K562 (cell line): ENCODE measurements at regions not wholly inside any gene's neighbourhood (a gene's known extent, or its start where the extent isn't known, plus 50 kb on each side); places are given as distances from the start of the nearest gene placed in this dataset.
A peak's percentile ranks its signal among the peaks of the same experiment; 100 is the strongest.

Experiments used
- ATAC-seq: fragments of 200-7000 bp; cut with Tn5 transposase; 3 replicates; pipeline ENCODE4 v1.9.1; 2020; ENCODE audit warnings: moderate library complexity
- BruUV-seq: library from RNA; stranded (reverse); fragments of 400-500 nt; replicated peaks from 2 replicates; lab custom pipeline; 2021; lab: Mats Ljungman, UMichigan
- CTCF ChIA-PET: fragments of 300-600 bp; formaldehyde crosslinking; extraction: SDS; loops from one replicate; lab custom pipeline; 2021; ENCODE audit warnings: low intra/inter-chr PET ratio; lab: Yijun Ruan, JAX
- POLR2A ChIA-PET: fragments of 300-600, 350-650 bp; sonication (Branson Sonifier 250); formaldehyde crosslinking; extraction: SDS; loops from one replicate; lab custom pipeline; 2021; ENCODE audit warnings: antibody characterized with exemption, inconsistent platforms; lab: Yijun Ruan, JAX
- DNase-seq, 4 experiments: peaks; one replicate each; pipeline versions ENCODE4 v3.0.0 to v3.0.0-alpha.2; 2011 to 2018; ENCODE audit warnings: low spot score in 3 of 4, mixed read lengths in 3 of 4; ENCODE audit errors: extremely low read depth in 1 of 4
- FAIRE-seq: peaks from 2 replicates; lab custom pipeline; 2011; peaks lifted over from hg19 to GRCh38; lab: Jason Lieb, UNC
- H2AFZ ChIP-seq: 2 replicates; pipeline ENCODE4 v1.6.0; 2011; ENCODE audit warnings: low read depth, low read length, control low read depth, inconsistent platforms
- H3K27ac ChIP-seq: fragments of 200-600 bp; 3 replicates; pipeline ENCODE4 v1.8.0; 2011; ENCODE audit warnings: low read depth, mild to moderate bottlenecking, control low read depth, inconsistent platforms, low read length, moderate library complexity, mixed read lengths; ENCODE audit errors: extremely low read depth
- H3K27me3 ChIP-seq, 2 experiments: fragments of 300-600 bp in 1 of 2; 2 replicates in 1 of 2; 3 replicates in 1 of 2; pipeline versions ENCODE4 v1.6.0 to v1.8.0; 2011; ENCODE audit warnings: inconsistent platforms in 2 of 2, low read length in 2 of 2, mild to moderate bottlenecking in 1 of 2, mixed read lengths in 1 of 2, moderate library complexity in 1 of 2; ENCODE audit not compliant: control insufficient read depth in 2 of 2, insufficient read depth in 2 of 2
- H3K36me3 ChIP-seq: fragments of 300-600 bp; 3 replicates; pipeline ENCODE4 v1.8.0; 2011; ENCODE audit warnings: mild to moderate bottlenecking, low read length, inconsistent platforms; ENCODE audit not compliant: control insufficient read depth, insufficient read depth
- H3K4me1 ChIP-seq, 2 experiments: fragments of 200-600 bp in 1 of 2; replicated peaks in 1 of 2; 2 replicates in 1 of 2; 3 replicates in 1 of 2; pipeline versions ENCODE4 v1.5.1 to v1.8.0; 2011; ENCODE audit warnings: inconsistent platforms in 2 of 2, low read length in 2 of 2, mild to moderate bottlenecking in 1 of 2, mixed read lengths in 1 of 2, moderate library complexity in 1 of 2; ENCODE audit not compliant: control insufficient read depth in 2 of 2, insufficient read depth in 2 of 2
- H3K4me2 ChIP-seq: 2 replicates; pipeline ENCODE4 v1.6.1; 2011; ENCODE audit warnings: low read length, control low read depth, inconsistent platforms, mixed read lengths; ENCODE audit not compliant: insufficient read depth
- H3K4me3 ChIP-seq: fragments of 200-600 bp; sonication (generic), shearing (Covaris generic); 2 replicates; pipeline ENCODE4 v1.5.1; 2016; ENCODE audit warnings: control low read depth, inconsistent platforms
- H3K79me2 ChIP-seq: fragments of 200-600 bp; 3 replicates; pipeline ENCODE4 v1.8.0; 2011; ENCODE audit warnings: low read length, inconsistent platforms; ENCODE audit not compliant: control insufficient read depth, insufficient read depth
- H3K9ac ChIP-seq, 2 experiments: 2 replicates each; pipeline versions ENCODE4 v1.6.0 to v1.6.1; 2011; ENCODE audit warnings: low read depth in 2 of 2, low read length in 2 of 2, control low read depth in 1 of 2, inconsistent platforms in 1 of 2, mild to moderate bottlenecking in 1 of 2, mixed read lengths in 1 of 2; ENCODE audit not compliant: insufficient read depth in 1 of 2
- H3K9me1 ChIP-seq: one replicate; pipeline ENCODE4 v1.6.0; 2011; ENCODE audit warnings: inconsistent platforms, mild to moderate bottlenecking, low read length, moderate library complexity; ENCODE audit not compliant: control insufficient read depth, insufficient read depth
- H3K9me3 ChIP-seq: replicated peaks from 2 replicates; pipeline ENCODE4 v1.5.1; 2011; ENCODE audit warnings: low read depth, low read length, inconsistent platforms; ENCODE audit not compliant: control insufficient read depth, insufficient read depth
- H4K20me1 ChIP-seq: replicated peaks from 2 replicates; pipeline ENCODE4 v1.6.1; 2011; ENCODE audit warnings: low read length, inconsistent platforms, mixed read lengths; ENCODE audit not compliant: control insufficient read depth, insufficient read depth
- HNRNPUL1 ChIP-seq: fragments of 200-400 bp; formaldehyde crosslinking; IDR thresholded peaks from 2 replicates; pipeline ENCODE4 v1.6.1; 2017; ENCODE audit warnings: low read length
- KLF1 ChIP-seq: fragments of 450-650 bp; IDR thresholded peaks from 2 replicates; pipeline ENCODE4 v1.6.1; 2016; ENCODE audit warnings: missing genetic modification characterization, missing compliant biosample characterization
- NELFE ChIP-seq: IDR thresholded peaks from 2 replicates; pipeline ENCODE4 v1.6.1; 2011; ENCODE audit warnings: mild to moderate bottlenecking; ENCODE audit not compliant: insufficient read depth, insufficient read length
- RAD21 ChIP-seq, 2 experiments: fragments of 250-450 bp in 1 of 2; fragments of 450-650 bp in 1 of 2; sonication (Bioruptor Pico) in 1 of 2; formaldehyde crosslinking in 1 of 2; IDR thresholded peaks in 1 of 2; conservative IDR thresholded peaks in 1 of 2; 2 replicates each; pipeline versions ENCODE4 v1.4.0 to v1.8.0; 2020 to 2022; ENCODE audit warnings: mild to moderate bottlenecking in 2 of 2, moderate library complexity in 1 of 2
- TARDBP ChIP-seq: fragments of 450-650 bp; IDR thresholded peaks from 2 replicates; pipeline ENCODE4 v1.6.1; 2016
- TEAD4 ChIP-seq, 2 experiments: sonication (generic) in 1 of 2; formaldehyde crosslinking in 1 of 2; IDR thresholded peaks; 2 replicates each; pipeline versions ENCODE4 v1.6.1 to v1.8.0; 2012 to 2022; ENCODE audit warnings: borderline replicate concordance in 1 of 2, inconsistent platforms in 1 of 2, low read length in 1 of 2, mild to moderate bottlenecking in 1 of 2, missing genetic modification reagents in 1 of 2
- ZNF232 ChIP-seq: sonication (generic); formaldehyde crosslinking; IDR thresholded peaks from 2 replicates; pipeline ENCODE4 v1.8.0; 2022; ENCODE audit warnings: mild to moderate bottlenecking, missing genetic modification reagents
- WGBS: fragments of 100-300 bp; shearing (Covaris generic); methylation state at CpG from one replicate; pipeline ENCODE4 v1.1.6; 2016; ENCODE audit warnings: low coverage, mixed read lengths; ENCODE audit not compliant: insufficient coverage; ENCODE audit errors: missing lambda C conversion rate; 5-methylcytosine and 5-hydroxymethylcytosine counted together
- in situ Hi-C: fragments of 300-500 bp; cut with MboI; formaldehyde crosslinking; loops from 4 replicates; pipeline ENCODE4 v1.15.0; 2018; ENCODE audit warnings: inconsistent platforms, mixed read lengths
- intact Hi-C: fragments of 100-400 bp; cut with micrococcal nuclease; formaldehyde crosslinking; loops from 2 replicates; pipeline ENCODE4 v1.14.2; 2022

DNA sequence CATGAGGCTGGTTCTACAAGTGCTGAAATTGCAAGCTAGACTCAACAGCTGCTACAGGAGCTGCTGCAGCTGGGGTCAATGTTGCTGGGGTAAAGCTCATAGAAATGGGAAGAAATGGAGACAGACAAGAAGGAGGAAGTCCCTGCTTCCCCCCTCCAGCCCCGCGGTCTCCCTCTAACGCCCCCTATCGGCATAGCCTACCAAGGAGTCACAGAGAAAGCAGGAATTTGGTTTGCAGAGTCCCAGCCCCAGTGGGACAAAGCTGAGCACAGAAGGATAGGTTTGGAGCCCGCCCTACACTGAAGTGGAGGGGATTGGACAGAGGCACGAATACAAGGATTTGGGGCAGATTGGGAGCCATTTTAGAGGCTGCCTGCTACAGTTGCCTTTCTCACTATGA, 176.9 kb upstream of the ANKRD28 start (continued):
- TF ChIP-seq TARDBP (no peak), TEAD4 (IDR thresholded peaks at IDR 0.05; ENCODE audit: low read length) (peak; percentile 37; the same call in 1 of the 2 replicates), TEAD4 (CRISPR knock-in tag; IDR thresholded peaks at IDR 0.05; ENCODE audit: borderline replicate concordance) (no peak)

DNA sequence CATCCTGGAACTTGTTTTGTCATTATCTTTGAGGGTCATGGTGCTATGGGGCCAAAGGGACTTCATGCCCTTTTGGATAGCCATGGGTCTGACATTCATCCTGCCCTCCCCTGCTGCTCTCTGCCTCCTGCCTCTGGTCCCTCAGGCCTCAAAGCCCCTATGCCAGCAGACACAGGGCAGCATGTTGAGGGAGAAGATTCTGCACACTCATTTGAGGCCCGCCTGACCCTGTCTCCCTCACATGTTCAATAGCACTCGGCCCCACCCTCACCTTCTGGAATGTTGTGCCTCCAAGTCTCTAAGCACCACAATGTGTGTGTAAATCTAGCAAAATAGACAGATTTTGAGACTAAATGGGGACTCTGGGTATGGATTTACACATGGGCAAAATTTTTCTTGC, 178.7 kb upstream of the ANKRD28 start:
- Histone ChIP-seq H3K9ac (no peak overlapping the region), H3K27me3 (peaks cover 3 to 9% of the 10 kb centered on the region in 2 experiments; a peak in 2 of 5 replicates), H3K27ac (no peak overlapping the region), H3K4me1 (no peaks in the 10 kb centered on the region), H3K36me3 (no peaks in the 10 kb centered on the region), H3K4me3 (no peak overlapping the region), H3K79me2 (no peaks in the 10 kb centered on the region), H3K9me3 (no peaks in the 10 kb centered on the region), H4K20me1 (no peaks in the 10 kb centered on the region), H2AFZ (no peak overlapping the region), H3K4me2 (no peak overlapping the region), H3K9me1 (no peaks in the 10 kb centered on the region)
- intact Hi-C loops: loop anchor here (10.0 kb wide), 1 partner anchor 342 kb away; no protein-coding TSS in a partner anchor
- no TSS peak for BruUV-seq
- TF ChIP-seq HNRNPUL1: no peak
- 0 out of 2 replicates have a peak, but pooled peaks have one; percentile 18 for TF ChIP-seq KLF1 (tag)
- no peak for TF ChIP-seq RAD21 (CRISPR knock-in tag; conservative IDR thresholded peaks at IDR 0.05 in 1 of 2, IDR thresholded peaks at IDR 0.05 in 1 of 2)
- TF ChIP-seq NELFE: no peak
- no peak for TF ChIP-seq ZNF232 (CRISPR knock-in tag)
- POLR2A ChIA-PET: no interaction called here
- CTCF ChIA-PET: no interaction called here
- WGBS: 0% methylated on average over 2 of the region's 2 CpGs
- DNase-seq (no peak), ATAC-seq (no peak), FAIRE-seq (no peak)
- in situ Hi-C loops: no loop called here
